PC-9 (cell line): ENCODE measurements at regions not wholly inside any gene's neighbourhood (a gene's known extent, or its start where the extent isn't known, plus 50 kb on each side); places are given as distances from the start of the nearest gene placed in this dataset.

Source experiments
- BruUV-seq: library from RNA; stranded (reverse); fragments of 400-500 nt; replicated peaks from 2 replicates; lab custom pipeline; 2021; lab: Mats Ljungman, UMichigan
- CTCF ChIA-PET: fragments of 300-600 bp; sonication (Branson Sonifier 250); formaldehyde crosslinking; loops from one replicate; lab custom pipeline; 2022; ENCODE audit warnings: antibody characterized with exemption; lab: Charles Lee
- POLR2A ChIA-PET: fragments of 300-600 bp; sonication (Branson Sonifier 250); formaldehyde crosslinking; loops from one replicate; lab custom pipeline; 2022; ENCODE audit warnings: antibody characterized with exemption; ENCODE audit not compliant: unreplicated experiment; lab: Charles Lee
- DNase-seq, 2 experiments: peaks; one replicate each; pipeline versions ENCODE4 v3.0.0 to v3.0.0-alpha.2; 2015 to 2022; ENCODE audit warnings: mixed read lengths in 1 of 2
- H2AFZ ChIP-seq: fragments of 200-600 bp; sonication (generic); 2 replicates; pipeline ENCODE4 v1.8.1; 2017; ENCODE audit warnings: antibody characterized with exemption
- H3F3A ChIP-seq: fragments of 200-600 bp; sonication (generic); 2 replicates; pipeline ENCODE4 v1.8.1; 2017; ENCODE audit warnings: antibody characterized with exemption, mild to moderate bottlenecking, low read depth; ENCODE audit not compliant: insufficient read depth
- H3K27ac ChIP-seq: fragments of 200-600 bp; sonication (generic); 2 replicates; pipeline ENCODE4 v1.6.1; 2016; ENCODE audit warnings: mixed run types
- H3K27me3 ChIP-seq: fragments of 200-600 bp; sonication (generic); 2 replicates; pipeline ENCODE4 v1.6.1; 2016; ENCODE audit warnings: low read depth, mixed run types; ENCODE audit not compliant: insufficient read depth
- H3K36me3 ChIP-seq: fragments of 200-600 bp; sonication (generic); 2 replicates; pipeline ENCODE4 v1.6.1; 2016; ENCODE audit warnings: low read depth, mixed run types
- H3K4me1 ChIP-seq: fragments of 200-600 bp; sonication (generic); replicated peaks from 2 replicates; pipeline ENCODE4 v1.6.1; 2016; ENCODE audit warnings: mixed run types; ENCODE audit not compliant: insufficient read depth
- H3K4me2 ChIP-seq: fragments of 200-600 bp; sonication (generic); 2 replicates; pipeline ENCODE4 v1.6.1; 2017; ENCODE audit warnings: mixed run types
- H3K4me3 ChIP-seq: fragments of 200-600 bp; sonication (generic); 2 replicates; pipeline ENCODE4 v1.6.1; 2016; ENCODE audit warnings: mixed run types
- H3K79me2 ChIP-seq: fragments of 200-600 bp; sonication (generic); 2 replicates; pipeline ENCODE4 v1.6.1; 2017; ENCODE audit warnings: low read depth, mixed run types
- H3K9me2 ChIP-seq: fragments of 200-600 bp; sonication (generic); 2 replicates; pipeline ENCODE4 v1.8.1; 2017; ENCODE audit warnings: mild to moderate bottlenecking; ENCODE audit not compliant: insufficient read depth
- H3K9me3 ChIP-seq: fragments of 200-600 bp; sonication (generic); 2 replicates; pipeline ENCODE4 v1.8.1; 2016; ENCODE audit warnings: low read depth; ENCODE audit not compliant: insufficient read depth
- H4K20me1 ChIP-seq: fragments of 200-600 bp; sonication (generic); 2 replicates; pipeline ENCODE4 v1.8.1; 2017; ENCODE audit not compliant: insufficient read depth
- CTCF ChIP-seq: fragments of 200-600 bp; sonication (generic); conservative IDR thresholded peaks from 2 replicates; pipeline ENCODE4 v1.6.1; 2017; ENCODE audit warnings: mixed run types, antibody characterized with exemption, mild to moderate bottlenecking, moderate library complexity
- EZH2 ChIP-seq: fragments of 200-600 bp; sonication (generic); IDR thresholded peaks from 2 replicates; pipeline ENCODE4 v1.8.0; 2017; ENCODE audit warnings: antibody characterized with exemption, low read depth
- intact Hi-C: fragments of 100-400 bp; cut with micrococcal nuclease; formaldehyde crosslinking; loops from one replicate; pipeline ENCODE4 v1.10.0; 2022; ENCODE audit not compliant: unreplicated experiment

- Histone ChIP-seq H3F3A (peaks cover 32% of the 10 kb centered on the region), H3K4me1 (peaks cover 45% of the 10 kb centered on the region), H4K20me1 (no peaks in the 10 kb centered on the region), H3K79me2 (no peaks in the 10 kb centered on the region), H3K4me3 (no peak overlapping the region), H3K9me2 (no peaks in the 10 kb centered on the region), H3K27me3 (no peaks in the 10 kb centered on the region), H3K36me3 (no peaks in the 10 kb centered on the region), H3K27ac (no peak overlapping the region), H3K4me2 (no peak overlapping the region), H3K9me3 (no peaks in the 10 kb centered on the region; the same call in 1 of the 2 replicates), H2AFZ (no peak overlapping the region)
- TF ChIP-seq EZH2 (no peak), CTCF (no peak)
- ChIA-PET CTCF (no interaction called here), POLR2A (no interaction called here)
- no peak for DNase-seq
- intact Hi-C loops, result no loop called here
- no TSS peak for BruUV-seq
Measured at GRCh38 chr18:45171679-45172191, 443.5 kb upstream of the SLC14A2 start.

DNA sequence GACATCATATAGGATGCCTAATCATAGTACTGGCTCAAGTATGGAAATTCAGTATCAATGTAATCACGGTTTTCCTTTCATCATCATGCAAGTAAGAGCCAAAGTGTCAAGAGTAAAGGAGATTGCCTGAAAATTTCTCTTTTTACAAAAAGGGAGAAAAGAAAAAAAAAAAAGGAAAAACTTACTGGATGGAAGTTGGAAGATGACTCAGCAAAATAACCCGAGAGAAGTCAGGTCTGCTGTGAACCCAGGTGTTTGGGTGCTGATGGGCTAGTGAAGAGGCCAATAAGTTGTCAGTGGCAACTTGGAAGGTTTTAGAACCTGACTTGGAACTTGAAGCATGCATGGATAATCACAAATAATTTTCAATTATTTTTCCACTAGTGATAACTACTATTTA, 441.9 kb upstream of the SLC14A2 start:
- H3K79me2 ChIP-seq, result no peaks in the 10 kb centered on the region
- DNase-seq, result no peak
- BruUV-seq, result no TSS peak
- no peaks in the 10 kb centered on the region; the same call in 1 of the 2 replicates for H3K9me3 ChIP-seq
- no peak overlapping the region for H3K4me2 ChIP-seq
- peaks cover 29% of the 10 kb centered on the region for H3K4me1 ChIP-seq
- peaks cover 17% of the 10 kb centered on the region for H3F3A ChIP-seq
- no peaks in the 10 kb centered on the region for H3K9me2 ChIP-seq
- TF ChIP-seq CTCF (no peak), EZH2 (no peak)
- no peaks in the 10 kb centered on the region for H3K36me3 ChIP-seq
- H3K4me3 ChIP-seq, result no peak overlapping the region
- POLR2A ChIA-PET, result no interaction called here
- CTCF ChIA-PET, result interaction anchor here (0.6 kb wide), 1 partner anchor 578 kb away, joined by 3 read pairs; no protein-coding TSS in a partner anchor
- no peak overlapping the region for H3K27ac ChIP-seq
- intact Hi-C loops, result no loop called here
- H2AFZ ChIP-seq, result peak overlapping the region; percentile 41; the same call in 1 of the 2 replicates
- no peaks in the 10 kb centered on the region for H3K27me3 ChIP-seq
- no peaks in the 10 kb centered on the region for H4K20me1 ChIP-seq

- ChIA-PET POLR2A (no interaction called here), CTCF (interaction anchor here (0.6 kb wide), 1 partner anchor 579 kb away, joined by 3 read pairs; no protein-coding TSS in a partner anchor)
- TF ChIP-seq EZH2, result no peak
- TF ChIP-seq CTCF, result no peak
- H2AFZ ChIP-seq, result peak overlapping the region; percentile 41; the same call in 1 of the 2 replicates
- no peaks in the 10 kb centered on the region for H3K36me3 ChIP-seq
- H3K9me3 ChIP-seq, result no peaks in the 10 kb centered on the region; the same call in 1 of the 2 replicates
- H3K79me2 ChIP-seq, result no peaks in the 10 kb centered on the region
- no peak overlapping the region for H3K27ac ChIP-seq
- DNase-seq, result peak in 1 of 2 experiments; percentile 37
- H3K4me2 ChIP-seq, result no peak overlapping the region
- H3K27me3 ChIP-seq, result no peaks in the 10 kb centered on the region
- no TSS peak for BruUV-seq
- intact Hi-C loops, result no loop called here
- no peak overlapping the region for H3K4me3 ChIP-seq
- no peaks in the 10 kb centered on the region for H4K20me1 ChIP-seq
- peaks cover 23% of the 10 kb centered on the region for H3K4me1 ChIP-seq
- peaks cover 11% of the 10 kb centered on the region for H3F3A ChIP-seq
- no peaks in the 10 kb centered on the region for H3K9me2 ChIP-seq
Measured at GRCh38 chr18:45173799-45174519, 441.3 kb upstream of the SLC14A2 start.
